GM23338 (cell line): ENCODE measurements at regions not wholly inside any gene's neighbourhood (a gene's known extent, or its start where the extent isn't known, plus 50 kb on each side); places are given as distances from the start of the nearest gene placed in this dataset.

Experiments
- ATAC-seq: fragments of 200-7000 bp; cut with Tn5 transposase; 3 replicates; pipeline ENCODE4 v1.9.1; 2020
- DNase-seq: peaks from one replicate; pipeline ENCODE4 v3.0.0-alpha.2; 2015; ENCODE audit warnings: low spot score
- H2AFZ ChIP-seq: fragments of 200-600 bp; sonication (generic); 2 replicates; pipeline ENCODE4 v1.8.0; 2016; ENCODE audit warnings: antibody characterized with exemption, mild to moderate bottlenecking, moderate library complexity
- H3F3A ChIP-seq: fragments of 200-600 bp; sonication (generic); replicated peaks from 2 replicates; pipeline ENCODE4 v1.8.0; 2017; ENCODE audit warnings: antibody characterized with exemption, mixed run types, low read depth
- H3K27ac ChIP-seq: fragments of 200-600 bp; sonication (generic); 2 replicates; pipeline ENCODE4 v1.6.1; 2016; ENCODE audit warnings: low read depth
- H3K27me3 ChIP-seq: fragments of 200-600 bp; sonication (generic); 2 replicates; pipeline ENCODE4 v1.8.0; 2016; ENCODE audit warnings: mild to moderate bottlenecking, mixed run types, moderate library complexity; ENCODE audit not compliant: insufficient read depth
- H3K36me3 ChIP-seq: fragments of 200-600 bp; sonication (generic); 2 replicates; pipeline ENCODE4 v1.8.0; 2016; ENCODE audit warnings: mild to moderate bottlenecking; ENCODE audit not compliant: insufficient read depth
- H3K4me1 ChIP-seq: fragments of 200-600 bp; sonication (generic); 2 replicates; pipeline ENCODE4 v1.8.0; 2016; ENCODE audit warnings: mild to moderate bottlenecking, moderate library complexity; ENCODE audit not compliant: insufficient read depth
- H3K4me2 ChIP-seq: fragments of 200-600 bp; sonication (generic); 2 replicates; pipeline ENCODE4 v1.7.1; 2017; ENCODE audit warnings: mixed run types
- H3K4me3 ChIP-seq: fragments of 200-600 bp; sonication (generic); 2 replicates; pipeline ENCODE4 v1.6.1; 2016; ENCODE audit warnings: mixed run types
- H3K79me2 ChIP-seq: fragments of 200-600 bp; sonication (generic); replicated peaks from 2 replicates; pipeline ENCODE4 v1.8.0; 2017; ENCODE audit warnings: mild to moderate bottlenecking; ENCODE audit not compliant: insufficient read depth
- H3K9me2 ChIP-seq: fragments of 200-600 bp; sonication (generic); 2 replicates; pipeline ENCODE4 v1.8.0; 2017; ENCODE audit not compliant: insufficient read depth
- H4K20me1 ChIP-seq: fragments of 200-600 bp; sonication (generic); replicated peaks from 2 replicates; pipeline ENCODE4 v1.8.0; 2017; ENCODE audit warnings: mild to moderate bottlenecking; ENCODE audit not compliant: insufficient read depth
- H3K27ac Mint-ChIP-seq: 2 replicates; pipeline ENCODE4 v1.8.0; 2020; ENCODE audit warnings: inconsistent platforms, mild to moderate bottlenecking, moderate library complexity, mixed read lengths
- H3K27me3 Mint-ChIP-seq: 3 replicates; pipeline ENCODE4 v1.8.0; 2022; ENCODE audit warnings: low read depth, mild to moderate bottlenecking, moderate library complexity, mixed read lengths, inconsistent platforms; ENCODE audit not compliant: insufficient read depth, poor library complexity
- H3K36me3 Mint-ChIP-seq: 3 replicates; pipeline ENCODE4 v1.8.0; 2021; ENCODE audit warnings: low read depth, mild to moderate bottlenecking, inconsistent platforms, moderate library complexity, mixed read lengths
- H3K4me1 Mint-ChIP-seq: 3 replicates; pipeline ENCODE4 v1.8.0; 2020; ENCODE audit warnings: mild to moderate bottlenecking, inconsistent platforms, mixed read lengths
- H3K4me3 Mint-ChIP-seq: 3 replicates; pipeline ENCODE4 v1.8.0; 2021; ENCODE audit warnings: moderate library complexity, mild to moderate bottlenecking, inconsistent platforms, mixed read lengths
- H3K9me3 Mint-ChIP-seq: 3 replicates; pipeline ENCODE4 v1.8.0; 2020; ENCODE audit warnings: moderate library complexity, mild to moderate bottlenecking, inconsistent platforms, mixed read lengths
- CREB1 ChIP-seq: fragments of 250-450 bp; sonication (Bioruptor Pico); IDR thresholded peaks from 2 replicates; pipeline ENCODE4 v1.5.0; 2020; ENCODE audit warnings: low read depth, mild to moderate bottlenecking, moderate library complexity
- CTCF ChIP-seq, 2 experiments: fragments of 200-600 bp in 1 of 2; sonication (generic) in 1 of 2; conservative IDR thresholded peaks; 2 replicates each; pipeline versions ENCODE4 v1.5.1 to v1.6.1; 2016 to 2017; ENCODE audit warnings: antibody characterized with exemption in 2 of 2, low read depth in 2 of 2, mild to moderate bottlenecking in 2 of 2, moderate library complexity in 1 of 2
- EZH2phosphoT487 ChIP-seq: fragments of 200-600 bp; sonication (generic); IDR thresholded peaks from one replicate; pipeline ENCODE4 v1.8.1; 2018; ENCODE audit warnings: antibody characterized with exemption; ENCODE audit not compliant: unreplicated experiment
- JUNB ChIP-seq: IDR thresholded peaks from one replicate; pipeline ENCODE4 v1.6.1; 2016; ENCODE audit warnings: antibody characterized with exemption; ENCODE audit not compliant: unreplicated experiment
- NANOG ChIP-seq: IDR thresholded peaks from 2 replicates; pipeline ENCODE4 v1.6.1; 2016; ENCODE audit warnings: antibody characterized with exemption, borderline replicate concordance
- POLR2AphosphoS5 ChIP-seq: IDR thresholded peaks from 2 replicates; pipeline ENCODE4 v1.6.1; 2016; ENCODE audit warnings: antibody characterized with exemption, low read depth
- STAT1 ChIP-seq: IDR thresholded peaks from one replicate; pipeline ENCODE4 v1.6.1; 2016; ENCODE audit warnings: antibody characterized with exemption; ENCODE audit not compliant: unreplicated experiment
- ZNF331 ChIP-seq: fragments of 250-450 bp; sonication (Bioruptor Pico); IDR thresholded peaks from 2 replicates; pipeline ENCODE4 v1.5.0; 2020; ENCODE audit warnings: low read depth, mild to moderate bottlenecking, moderate library complexity
- TF ChIP-seq, protein P1 (sequence below): fragments of 250-450 bp; sonication (Bioruptor Pico); IDR thresholded peaks from 2 replicates; pipeline ENCODE4 v1.5.0; 2020; ENCODE audit warnings: mild to moderate bottlenecking, moderate library complexity
- TF ChIP-seq, protein P2 (sequence below): IDR thresholded peaks from 2 replicates; pipeline ENCODE4 v1.6.1; 2016; ENCODE audit warnings: antibody characterized with exemption
- TF ChIP-seq, protein P3 (sequence below): IDR thresholded peaks from one replicate; pipeline ENCODE4 v1.6.1; 2018; ENCODE audit warnings: antibody characterized with exemption; ENCODE audit not compliant: unreplicated experiment

- H3K4me1 Mint-ChIP-seq: no peaks in the 10 kb centered on the region; the same call in 2 of the 3 replicates
- ATAC-seq (no peak), DNase-seq (no peak)
- TF ChIP-seq CTCF (conservative IDR thresholded peaks at IDR 0.05; ENCODE audit: low read depth in 2 of 2): no peak
- TF ChIP-seq, protein P1, sequence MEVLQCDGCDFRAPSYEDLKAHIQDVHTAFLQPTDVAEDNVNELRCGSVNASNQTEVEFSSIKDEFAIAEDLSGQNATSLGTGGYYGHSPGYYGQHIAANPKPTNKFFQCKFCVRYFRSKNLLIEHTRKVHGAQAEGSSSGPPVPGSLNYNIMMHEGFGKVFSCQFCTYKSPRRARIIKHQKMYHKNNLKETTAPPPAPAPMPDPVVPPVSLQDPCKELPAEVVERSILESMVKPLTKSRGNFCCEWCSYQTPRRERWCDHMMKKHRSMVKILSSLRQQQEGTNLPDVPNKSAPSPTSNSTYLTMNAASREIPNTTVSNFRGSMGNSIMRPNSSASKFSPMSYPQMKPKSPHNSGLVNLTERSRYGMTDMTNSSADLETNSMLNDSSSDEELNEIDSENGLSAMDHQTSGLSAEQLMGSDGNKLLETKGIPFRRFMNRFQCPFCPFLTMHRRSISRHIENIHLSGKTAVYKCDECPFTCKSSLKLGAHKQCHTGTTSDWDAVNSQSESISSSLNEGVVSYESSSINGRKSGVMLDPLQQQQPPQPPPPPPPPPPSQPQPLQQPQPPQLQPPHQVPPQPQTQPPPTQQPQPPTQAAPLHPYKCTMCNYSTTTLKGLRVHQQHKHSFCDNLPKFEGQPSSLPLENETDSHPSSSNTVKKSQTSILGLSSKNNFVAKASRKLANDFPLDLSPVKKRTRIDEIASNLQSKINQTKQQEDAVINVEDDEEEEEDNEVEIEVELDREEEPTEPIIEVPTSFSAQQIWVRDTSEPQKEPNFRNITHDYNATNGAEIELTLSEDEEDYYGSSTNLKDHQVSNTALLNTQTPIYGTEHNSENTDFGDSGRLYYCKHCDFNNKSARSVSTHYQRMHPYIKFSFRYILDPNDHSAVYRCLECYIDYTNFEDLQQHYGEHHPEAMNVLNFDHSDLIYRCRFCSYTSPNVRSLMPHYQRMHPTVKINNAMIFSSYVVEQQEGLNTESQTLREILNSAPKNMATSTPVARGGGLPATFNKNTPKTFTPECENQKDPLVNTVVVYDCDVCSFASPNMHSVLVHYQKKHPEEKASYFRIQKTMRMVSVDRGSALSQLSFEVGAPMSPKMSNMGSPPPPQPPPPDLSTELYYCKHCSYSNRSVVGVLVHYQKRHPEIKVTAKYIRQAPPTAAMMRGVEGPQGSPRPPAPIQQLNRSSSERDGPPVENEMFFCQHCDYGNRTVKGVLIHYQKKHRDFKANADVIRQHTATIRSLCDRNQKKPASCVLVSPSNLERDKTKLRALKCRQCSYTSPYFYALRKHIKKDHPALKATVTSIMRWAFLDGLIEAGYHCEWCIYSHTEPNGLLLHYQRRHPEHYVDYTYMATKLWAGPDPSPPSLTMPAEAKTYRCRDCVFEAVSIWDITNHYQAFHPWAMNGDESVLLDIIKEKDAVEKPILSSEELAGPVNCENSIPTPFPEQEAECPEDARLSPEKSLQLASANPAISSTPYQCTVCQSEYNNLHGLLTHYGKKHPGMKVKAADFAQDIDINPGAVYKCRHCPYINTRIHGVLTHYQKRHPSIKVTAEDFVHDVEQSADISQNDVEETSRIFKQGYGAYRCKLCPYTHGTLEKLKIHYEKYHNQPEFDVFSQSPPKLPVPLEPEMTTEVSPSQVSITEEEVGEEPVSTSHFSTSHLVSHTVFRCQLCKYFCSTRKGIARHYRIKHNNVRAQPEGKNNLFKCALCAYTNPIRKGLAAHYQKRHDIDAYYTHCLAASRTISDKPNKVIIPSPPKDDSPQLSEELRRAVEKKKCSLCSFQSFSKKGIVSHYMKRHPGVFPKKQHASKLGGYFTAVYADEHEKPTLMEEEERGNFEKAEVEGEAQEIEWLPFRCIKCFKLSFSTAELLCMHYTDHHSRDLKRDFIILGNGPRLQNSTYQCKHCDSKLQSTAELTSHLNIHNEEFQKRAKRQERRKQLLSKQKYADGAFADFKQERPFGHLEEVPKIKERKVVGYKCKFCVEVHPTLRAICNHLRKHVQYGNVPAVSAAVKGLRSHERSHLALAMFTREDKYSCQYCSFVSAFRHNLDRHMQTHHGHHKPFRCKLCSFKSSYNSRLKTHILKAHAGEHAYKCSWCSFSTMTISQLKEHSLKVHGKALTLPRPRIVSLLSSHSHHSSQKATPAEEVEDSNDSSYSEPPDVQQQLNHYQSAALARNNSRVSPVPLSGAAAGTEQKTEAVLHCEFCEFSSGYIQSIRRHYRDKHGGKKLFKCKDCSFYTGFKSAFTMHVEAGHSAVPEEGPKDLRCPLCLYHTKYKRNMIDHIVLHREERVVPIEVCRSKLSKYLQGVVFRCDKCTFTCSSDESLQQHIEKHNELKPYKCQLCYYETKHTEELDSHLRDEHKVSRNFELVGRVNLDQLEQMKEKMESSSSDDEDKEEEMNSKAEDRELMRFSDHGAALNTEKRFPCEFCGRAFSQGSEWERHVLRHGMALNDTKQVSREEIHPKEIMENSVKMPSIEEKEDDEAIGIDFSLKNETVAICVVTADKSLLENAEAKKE (CRISPR knock-in tag): no peak
- TF ChIP-seq NANOG: no peak
- TF ChIP-seq ZNF331 (CRISPR knock-in tag): no peak
- TF ChIP-seq, protein P2, sequence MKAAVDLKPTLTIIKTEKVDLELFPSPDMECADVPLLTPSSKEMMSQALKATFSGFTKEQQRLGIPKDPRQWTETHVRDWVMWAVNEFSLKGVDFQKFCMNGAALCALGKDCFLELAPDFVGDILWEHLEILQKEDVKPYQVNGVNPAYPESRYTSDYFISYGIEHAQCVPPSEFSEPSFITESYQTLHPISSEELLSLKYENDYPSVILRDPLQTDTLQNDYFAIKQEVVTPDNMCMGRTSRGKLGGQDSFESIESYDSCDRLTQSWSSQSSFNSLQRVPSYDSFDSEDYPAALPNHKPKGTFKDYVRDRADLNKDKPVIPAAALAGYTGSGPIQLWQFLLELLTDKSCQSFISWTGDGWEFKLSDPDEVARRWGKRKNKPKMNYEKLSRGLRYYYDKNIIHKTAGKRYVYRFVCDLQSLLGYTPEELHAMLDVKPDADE: no peak
- TF ChIP-seq, protein P3, sequence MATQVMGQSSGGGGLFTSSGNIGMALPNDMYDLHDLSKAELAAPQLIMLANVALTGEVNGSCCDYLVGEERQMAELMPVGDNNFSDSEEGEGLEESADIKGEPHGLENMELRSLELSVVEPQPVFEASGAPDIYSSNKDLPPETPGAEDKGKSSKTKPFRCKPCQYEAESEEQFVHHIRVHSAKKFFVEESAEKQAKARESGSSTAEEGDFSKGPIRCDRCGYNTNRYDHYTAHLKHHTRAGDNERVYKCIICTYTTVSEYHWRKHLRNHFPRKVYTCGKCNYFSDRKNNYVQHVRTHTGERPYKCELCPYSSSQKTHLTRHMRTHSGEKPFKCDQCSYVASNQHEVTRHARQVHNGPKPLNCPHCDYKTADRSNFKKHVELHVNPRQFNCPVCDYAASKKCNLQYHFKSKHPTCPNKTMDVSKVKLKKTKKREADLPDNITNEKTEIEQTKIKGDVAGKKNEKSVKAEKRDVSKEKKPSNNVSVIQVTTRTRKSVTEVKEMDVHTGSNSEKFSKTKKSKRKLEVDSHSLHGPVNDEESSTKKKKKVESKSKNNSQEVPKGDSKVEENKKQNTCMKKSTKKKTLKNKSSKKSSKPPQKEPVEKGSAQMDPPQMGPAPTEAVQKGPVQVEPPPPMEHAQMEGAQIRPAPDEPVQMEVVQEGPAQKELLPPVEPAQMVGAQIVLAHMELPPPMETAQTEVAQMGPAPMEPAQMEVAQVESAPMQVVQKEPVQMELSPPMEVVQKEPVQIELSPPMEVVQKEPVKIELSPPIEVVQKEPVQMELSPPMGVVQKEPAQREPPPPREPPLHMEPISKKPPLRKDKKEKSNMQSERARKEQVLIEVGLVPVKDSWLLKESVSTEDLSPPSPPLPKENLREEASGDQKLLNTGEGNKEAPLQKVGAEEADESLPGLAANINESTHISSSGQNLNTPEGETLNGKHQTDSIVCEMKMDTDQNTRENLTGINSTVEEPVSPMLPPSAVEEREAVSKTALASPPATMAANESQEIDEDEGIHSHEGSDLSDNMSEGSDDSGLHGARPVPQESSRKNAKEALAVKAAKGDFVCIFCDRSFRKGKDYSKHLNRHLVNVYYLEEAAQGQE: no peak
- TF ChIP-seq POLR2AphosphoS5: no peak
- no peak for TF ChIP-seq STAT1
- no peak for TF ChIP-seq CREB1 (CRISPR knock-in tag)
- no peak for TF ChIP-seq EZH2phosphoT487
- TF ChIP-seq JUNB: no peak
- H3K79me2 ChIP-seq: no peaks in the 10 kb centered on the region
- no peak overlapping the region for H3K27ac Mint-ChIP-seq
- H3F3A ChIP-seq: no peaks in the 10 kb centered on the region
- H3K4me1 ChIP-seq: no peaks in the 10 kb centered on the region
- H3K9me3 Mint-ChIP-seq: no peaks in the 10 kb centered on the region
- H3K27ac ChIP-seq: no peak overlapping the region
- peaks cover 2% of the 10 kb centered on the region for H3K27me3 Mint-ChIP-seq
- H3K4me3 Mint-ChIP-seq: no peak overlapping the region
- H3K36me3 Mint-ChIP-seq: no peaks in the 10 kb centered on the region
- no peak overlapping the region for H2AFZ ChIP-seq
- H4K20me1 ChIP-seq: no peaks in the 10 kb centered on the region
- no peak overlapping the region for H3K4me3 ChIP-seq
- H3K36me3 ChIP-seq: no peaks in the 10 kb centered on the region
- no peaks in the 10 kb centered on the region for H3K27me3 ChIP-seq
- no peak overlapping the region for H3K4me2 ChIP-seq
- H3K9me2 ChIP-seq: peaks cover 11% of the 10 kb centered on the region; the same call in 1 of the 2 replicates
These were observed 104.5 kb upstream of the KDM7A start for GRCh38 chr7:140281255-140281654.
